H9 (cell line): ENCODE measurements at regions not wholly inside any gene's neighbourhood (a gene's known extent, or its start where the extent isn't known, plus 50 kb on each side); places are given as distances from the start of the nearest gene placed in this dataset.

ENCODE experiments used
- DNase-seq: peaks from one replicate; pipeline ENCODE4 v3.0.0-alpha.2; 2017
- H2AFZ ChIP-seq: one replicate; pipeline ENCODE4 v1.6.1; 2013; ENCODE audit warnings: mild to moderate bottlenecking, low read length, control low read depth, moderate library complexity
- H2AK5ac ChIP-seq: 2 replicates; pipeline ENCODE4 v1.6.1; 2013; ENCODE audit warnings: low read length, control low read depth, mixed read lengths; ENCODE audit not compliant: insufficient read length
- H2BK120ac ChIP-seq: one replicate; pipeline ENCODE4 v1.6.1; 2013; ENCODE audit warnings: low read depth, mild to moderate bottlenecking, low read length, control low read depth, inconsistent platforms; ENCODE audit not compliant: poor library complexity, severe bottlenecking
- H2BK12ac ChIP-seq: 2 replicates; pipeline ENCODE4 v1.6.1; 2013; ENCODE audit warnings: low read length, control low read depth, mixed read lengths, low read depth; ENCODE audit not compliant: insufficient read length
- H2BK15ac ChIP-seq: 2 replicates; pipeline ENCODE4 v1.6.1; 2013; ENCODE audit warnings: low read depth, low read length, control low read depth
- H2BK20ac ChIP-seq: one replicate; pipeline ENCODE4 v1.6.1; 2013; ENCODE audit warnings: low read depth, mild to moderate bottlenecking, low read length, control low read depth, inconsistent platforms; ENCODE audit not compliant: poor library complexity, severe bottlenecking
- H2BK5ac ChIP-seq: 2 replicates; pipeline ENCODE4 v1.6.1; 2013; ENCODE audit warnings: low read length, control low read depth, mixed read lengths; ENCODE audit not compliant: insufficient read length
- H3K14ac ChIP-seq: 2 replicates; pipeline ENCODE4 v1.6.1; 2013; ENCODE audit warnings: low read length, control low read depth; ENCODE audit not compliant: insufficient read depth
- H3K18ac ChIP-seq: 2 replicates; pipeline ENCODE4 v1.6.1; 2013; ENCODE audit warnings: low read depth, mild to moderate bottlenecking, mixed read lengths, low read length, control low read depth; ENCODE audit not compliant: insufficient read length
- H3K23ac ChIP-seq: 2 replicates; pipeline ENCODE4 v1.6.1; 2013; ENCODE audit warnings: low read length, control low read depth, mixed read lengths, low read depth; ENCODE audit not compliant: insufficient read length
- H3K23me2 ChIP-seq: 2 replicates; pipeline ENCODE4 v1.6.1; 2013; ENCODE audit warnings: low read depth, mild to moderate bottlenecking, mixed read lengths, low read length, control low read depth; ENCODE audit not compliant: insufficient read length, poor library complexity, severe bottlenecking
- H3K27ac ChIP-seq: 2 replicates; pipeline ENCODE4 v1.5.1; 2013; ENCODE audit warnings: low read length, control low read depth, mixed read lengths, low read depth; ENCODE audit not compliant: insufficient read length
- H3K27me3 ChIP-seq: 2 replicates; pipeline ENCODE4 v1.6.1; 2013; ENCODE audit warnings: low read length, control low read depth, inconsistent platforms; ENCODE audit not compliant: insufficient read depth
- H3K4ac ChIP-seq: 2 replicates; pipeline ENCODE4 v1.6.1; 2013; ENCODE audit warnings: low read depth, mild to moderate bottlenecking, control low read depth, inconsistent platforms, low read length, moderate library complexity
- H3K4me1 ChIP-seq: 2 replicates; pipeline ENCODE4 v1.6.1; 2013; ENCODE audit warnings: low read length, control low read depth, inconsistent platforms; ENCODE audit not compliant: insufficient read depth
- H3K4me2 ChIP-seq: 2 replicates; pipeline ENCODE4 v1.6.1; 2013; ENCODE audit warnings: low read length, control low read depth, mixed read lengths; ENCODE audit not compliant: insufficient read length, insufficient read depth
- H3K56ac ChIP-seq: 2 replicates; pipeline ENCODE4 v1.6.1; 2013; ENCODE audit warnings: low read depth, mild to moderate bottlenecking, mixed read lengths, low read length, control low read depth; ENCODE audit not compliant: insufficient read length
- H3K79me1 ChIP-seq: 2 replicates; pipeline ENCODE4 v1.6.1; 2013; ENCODE audit warnings: low read depth, mild to moderate bottlenecking, moderate library complexity, low read length, control low read depth, inconsistent platforms; ENCODE audit not compliant: insufficient read depth, poor library complexity, severe bottlenecking
- H3K79me2 ChIP-seq: 2 replicates; pipeline ENCODE4 v1.6.1; 2013; ENCODE audit warnings: low read length, control low read depth, inconsistent platforms; ENCODE audit not compliant: insufficient read depth
- H3K9ac ChIP-seq: 2 replicates; pipeline ENCODE4 v1.6.1; 2013; ENCODE audit warnings: low read length, control low read depth, mixed read lengths; ENCODE audit not compliant: insufficient read length; ENCODE audit errors: extremely low read depth
- H3K9me3 ChIP-seq: one replicate; pipeline ENCODE4 v1.6.1; 2013; ENCODE audit warnings: low read depth, low read length, inconsistent platforms; ENCODE audit not compliant: control insufficient read depth
- H3T11ph ChIP-seq: one replicate; pipeline ENCODE4 v1.6.1; 2013; ENCODE audit warnings: mild to moderate bottlenecking, low read length, control low read depth, inconsistent platforms
- H4K20me1 ChIP-seq: one replicate; pipeline ENCODE4 v1.6.1; 2013; ENCODE audit not compliant: control insufficient read depth, insufficient read length, insufficient read depth
- H4K5ac ChIP-seq: 2 replicates; pipeline ENCODE4 v1.6.1; 2013; ENCODE audit warnings: low read depth, mild to moderate bottlenecking, mixed read lengths, low read length, control low read depth; ENCODE audit not compliant: insufficient read length
- H4K8ac ChIP-seq: replicated peaks from 2 replicates; pipeline ENCODE4 v1.6.1; 2013; ENCODE audit warnings: low read length, control low read depth, mixed read lengths, low read depth; ENCODE audit not compliant: insufficient read length
- H4K91ac ChIP-seq: 2 replicates; pipeline ENCODE4 v1.6.1; 2013; ENCODE audit warnings: low read depth, mild to moderate bottlenecking, moderate library complexity, mixed read lengths, low read length, control low read depth; ENCODE audit not compliant: insufficient read length
- H3K27ac Mint-ChIP-seq, 3 experiments: 2 replicates in 2 of 3; 3 replicates in 1 of 3; pipeline ENCODE4 v1.8.0; 2020 to 2021; ENCODE audit warnings: mixed read lengths in 3 of 3, mild to moderate bottlenecking in 1 of 3, moderate library complexity in 1 of 3
- H3K27me3 Mint-ChIP-seq: 2 replicates; pipeline ENCODE4 v1.8.0; 2021; ENCODE audit warnings: low read depth, mild to moderate bottlenecking, moderate library complexity, mixed read lengths
- H3K36me3 Mint-ChIP-seq, 3 experiments: 2 replicates in 2 of 3; 3 replicates in 1 of 3; pipeline ENCODE4 v1.8.0; 2020 to 2021; ENCODE audit warnings: low read depth in 3 of 3, mixed read lengths in 3 of 3; ENCODE audit not compliant: insufficient read depth in 1 of 3
- H3K4me1 Mint-ChIP-seq, 2 experiments: 2 replicates each; pipeline ENCODE4 v1.8.0; 2020; ENCODE audit warnings: mixed read lengths in 2 of 2
- H3K4me3 Mint-ChIP-seq, 2 experiments: 2 replicates in 1 of 2; 3 replicates in 1 of 2; pipeline ENCODE4 v1.8.0; 2020 to 2021; ENCODE audit warnings: mild to moderate bottlenecking in 2 of 2, mixed read lengths in 2 of 2, moderate library complexity in 1 of 2
- H3K9me3 Mint-ChIP-seq, 2 experiments: 2 replicates in 1 of 2; 3 replicates in 1 of 2; pipeline ENCODE4 v1.8.0; 2020; ENCODE audit warnings: mild to moderate bottlenecking in 2 of 2, mixed read lengths in 2 of 2, moderate library complexity in 1 of 2
- WGBS: extraction: QIAGEN DNeasy Blood & Tissue Kit; methylation state at CpG from one replicate; pipeline ENCODE4 v1.1.7; 2013; ENCODE audit warnings: missing lambda C conversion rate, low lambda C conversion rate, mixed read lengths; ENCODE audit not compliant: insufficient read length; ENCODE audit errors: extremely low coverage; 5-methylcytosine and 5-hydroxymethylcytosine counted together
- TF ChIP-seq, protein P1 (sequence below): fragments of 200-600 bp; sonication (generic); conservative IDR thresholded peaks from 3 replicates; pipeline ENCODE4 v1.8.0; 2021; ENCODE audit warnings: antibody characterized with exemption, mild to moderate bottlenecking

GRCh38 chr2:183709829-183710228 lies 585.6 kb downstream of the NUP35 start:
- H3K4me1 Mint-ChIP-seq, result no peaks in the 10 kb centered on the region
- no peaks in the 10 kb centered on the region for H3K9me3 ChIP-seq
- H3K27me3 Mint-ChIP-seq, result no peaks in the 10 kb centered on the region; the same call in 1 of the 2 replicates
- H4K8ac ChIP-seq, result no peak overlapping the region
- no peak overlapping the region for H2BK5ac ChIP-seq
- H3K79me1 ChIP-seq, result no peaks in the 10 kb centered on the region
- H3T11ph ChIP-seq, result no peak overlapping the region
- H3K9me3 Mint-ChIP-seq, result no peaks in the 10 kb centered on the region; a peak in 1 of 5 replicates
- no peak overlapping the region for H2BK15ac ChIP-seq
- H4K5ac ChIP-seq, result no peak overlapping the region
- H2BK120ac ChIP-seq, result no peak overlapping the region
- no peaks in the 10 kb centered on the region for H4K20me1 ChIP-seq
- H3K23me2 ChIP-seq, result no peaks in the 10 kb centered on the region
- TF ChIP-seq, protein P1, sequence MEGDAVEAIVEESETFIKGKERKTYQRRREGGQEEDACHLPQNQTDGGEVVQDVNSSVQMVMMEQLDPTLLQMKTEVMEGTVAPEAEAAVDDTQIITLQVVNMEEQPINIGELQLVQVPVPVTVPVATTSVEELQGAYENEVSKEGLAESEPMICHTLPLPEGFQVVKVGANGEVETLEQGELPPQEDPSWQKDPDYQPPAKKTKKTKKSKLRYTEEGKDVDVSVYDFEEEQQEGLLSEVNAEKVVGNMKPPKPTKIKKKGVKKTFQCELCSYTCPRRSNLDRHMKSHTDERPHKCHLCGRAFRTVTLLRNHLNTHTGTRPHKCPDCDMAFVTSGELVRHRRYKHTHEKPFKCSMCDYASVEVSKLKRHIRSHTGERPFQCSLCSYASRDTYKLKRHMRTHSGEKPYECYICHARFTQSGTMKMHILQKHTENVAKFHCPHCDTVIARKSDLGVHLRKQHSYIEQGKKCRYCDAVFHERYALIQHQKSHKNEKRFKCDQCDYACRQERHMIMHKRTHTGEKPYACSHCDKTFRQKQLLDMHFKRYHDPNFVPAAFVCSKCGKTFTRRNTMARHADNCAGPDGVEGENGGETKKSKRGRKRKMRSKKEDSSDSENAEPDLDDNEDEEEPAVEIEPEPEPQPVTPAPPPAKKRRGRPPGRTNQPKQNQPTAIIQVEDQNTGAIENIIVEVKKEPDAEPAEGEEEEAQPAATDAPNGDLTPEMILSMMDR, result peak; percentile 37; the same call in 1 of the 3 replicates
- H2AFZ ChIP-seq, result no peak overlapping the region
- no CpG with 5 or more reads among the region's 1 CpG for WGBS
- H3K14ac ChIP-seq, result no peak overlapping the region
- H3K36me3 Mint-ChIP-seq, result no peaks in the 10 kb centered on the region
- H4K91ac ChIP-seq, result no peak overlapping the region
- no peak overlapping the region for H2BK12ac ChIP-seq
- no peak overlapping the region for H3K23ac ChIP-seq
- no peak overlapping the region for H2AK5ac ChIP-seq
- no peak overlapping the region for H3K4ac ChIP-seq
- H3K4me3 Mint-ChIP-seq, result no peak overlapping the region
- no peak overlapping the region for H3K27ac ChIP-seq
- no peak overlapping the region for H3K9ac ChIP-seq
- no peak overlapping the region for H3K27ac Mint-ChIP-seq
- H3K4me1 ChIP-seq, result no peaks in the 10 kb centered on the region
- H2BK20ac ChIP-seq, result no peak overlapping the region
- peak; percentile 29 for DNase-seq
- no peaks in the 10 kb centered on the region for H3K27me3 ChIP-seq
- H3K18ac ChIP-seq, result no peak overlapping the region
- no peak overlapping the region for H3K4me2 ChIP-seq
- no peaks in the 10 kb centered on the region for H3K79me2 ChIP-seq
- no peak overlapping the region for H3K56ac ChIP-seq
